Glutamatergic neuron (in vitro differentiated cells): ENCODE measurements at regions not wholly inside any gene's neighbourhood (a gene's known extent, or its start where the extent isn't known, plus 50 kb on each side); places are given as distances from the start of the nearest gene placed in this dataset.

ENCODE experiments used
- DNase-seq: peaks from one replicate; pipeline ENCODE4 v3.0.0; 2022
- H3K27ac Mint-ChIP-seq: one replicate; pipeline ENCODE4 v1.8.0; 2020; ENCODE audit warnings: mild to moderate bottlenecking, mixed read lengths, inconsistent platforms; ENCODE audit not compliant: unreplicated experiment
- H3K27me3 Mint-ChIP-seq: one replicate; pipeline ENCODE4 v1.8.0; 2020; ENCODE audit warnings: mild to moderate bottlenecking, moderate library complexity, mixed read lengths, inconsistent platforms; ENCODE audit not compliant: unreplicated experiment
- H3K36me3 Mint-ChIP-seq: one replicate; pipeline ENCODE4 v1.8.0; 2020; ENCODE audit warnings: mild to moderate bottlenecking, mixed read lengths, inconsistent platforms; ENCODE audit not compliant: unreplicated experiment
- H3K4me1 Mint-ChIP-seq: one replicate; pipeline ENCODE4 v1.8.0; 2020; ENCODE audit warnings: mild to moderate bottlenecking, low read depth, mixed read lengths, inconsistent platforms; ENCODE audit not compliant: unreplicated experiment
- H3K4me3 Mint-ChIP-seq: one replicate; pipeline ENCODE4 v1.8.0; 2020; ENCODE audit warnings: mild to moderate bottlenecking, mixed read lengths, inconsistent platforms; ENCODE audit not compliant: unreplicated experiment
- H3K9me3 Mint-ChIP-seq: one replicate; pipeline ENCODE4 v1.8.0; 2020; ENCODE audit warnings: mild to moderate bottlenecking, moderate library complexity, mixed read lengths, inconsistent platforms; ENCODE audit not compliant: unreplicated experiment
- TF ChIP-seq, protein P1 (sequence below): fragments of 200-600 bp; sonication (generic); IDR thresholded peaks from one replicate; pipeline ENCODE4 v1.5.0; 2021; ENCODE audit not compliant: partially characterized antibody, unreplicated experiment

DNA sequence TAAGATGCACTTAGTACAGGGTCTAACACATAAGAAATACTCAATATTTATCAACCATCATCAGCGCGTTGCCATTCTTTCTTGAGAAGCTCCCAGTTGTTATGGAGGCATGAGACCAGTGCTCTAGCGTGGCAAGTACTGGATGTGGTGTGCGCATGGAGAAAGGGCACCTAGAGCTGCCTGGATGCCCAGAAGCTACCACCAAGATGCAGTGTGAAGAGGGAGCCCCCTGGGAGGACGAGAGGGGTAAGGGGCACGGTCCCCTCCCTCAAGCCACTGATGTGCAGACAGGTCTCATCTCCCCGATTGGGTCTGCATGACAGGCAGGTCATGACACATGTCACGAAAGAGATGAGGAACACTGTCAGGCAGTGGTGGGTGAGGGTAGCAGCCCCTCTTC is 127.7 kb upstream of the CXCL14 start:
- Mint-ChIP-seq H3K4me3 (no peak overlapping the region), H3K27ac (no peak overlapping the region), H3K9me3 (no peaks in the 10 kb centered on the region), H3K4me1 (no peaks in the 10 kb centered on the region), H3K27me3 (peaks cover 2% of the 10 kb centered on the region), H3K36me3 (no peaks in the 10 kb centered on the region)
- DNase-seq, result no peak
- TF ChIP-seq, protein P1, sequence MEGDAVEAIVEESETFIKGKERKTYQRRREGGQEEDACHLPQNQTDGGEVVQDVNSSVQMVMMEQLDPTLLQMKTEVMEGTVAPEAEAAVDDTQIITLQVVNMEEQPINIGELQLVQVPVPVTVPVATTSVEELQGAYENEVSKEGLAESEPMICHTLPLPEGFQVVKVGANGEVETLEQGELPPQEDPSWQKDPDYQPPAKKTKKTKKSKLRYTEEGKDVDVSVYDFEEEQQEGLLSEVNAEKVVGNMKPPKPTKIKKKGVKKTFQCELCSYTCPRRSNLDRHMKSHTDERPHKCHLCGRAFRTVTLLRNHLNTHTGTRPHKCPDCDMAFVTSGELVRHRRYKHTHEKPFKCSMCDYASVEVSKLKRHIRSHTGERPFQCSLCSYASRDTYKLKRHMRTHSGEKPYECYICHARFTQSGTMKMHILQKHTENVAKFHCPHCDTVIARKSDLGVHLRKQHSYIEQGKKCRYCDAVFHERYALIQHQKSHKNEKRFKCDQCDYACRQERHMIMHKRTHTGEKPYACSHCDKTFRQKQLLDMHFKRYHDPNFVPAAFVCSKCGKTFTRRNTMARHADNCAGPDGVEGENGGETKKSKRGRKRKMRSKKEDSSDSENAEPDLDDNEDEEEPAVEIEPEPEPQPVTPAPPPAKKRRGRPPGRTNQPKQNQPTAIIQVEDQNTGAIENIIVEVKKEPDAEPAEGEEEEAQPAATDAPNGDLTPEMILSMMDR, result no peak

DNA sequence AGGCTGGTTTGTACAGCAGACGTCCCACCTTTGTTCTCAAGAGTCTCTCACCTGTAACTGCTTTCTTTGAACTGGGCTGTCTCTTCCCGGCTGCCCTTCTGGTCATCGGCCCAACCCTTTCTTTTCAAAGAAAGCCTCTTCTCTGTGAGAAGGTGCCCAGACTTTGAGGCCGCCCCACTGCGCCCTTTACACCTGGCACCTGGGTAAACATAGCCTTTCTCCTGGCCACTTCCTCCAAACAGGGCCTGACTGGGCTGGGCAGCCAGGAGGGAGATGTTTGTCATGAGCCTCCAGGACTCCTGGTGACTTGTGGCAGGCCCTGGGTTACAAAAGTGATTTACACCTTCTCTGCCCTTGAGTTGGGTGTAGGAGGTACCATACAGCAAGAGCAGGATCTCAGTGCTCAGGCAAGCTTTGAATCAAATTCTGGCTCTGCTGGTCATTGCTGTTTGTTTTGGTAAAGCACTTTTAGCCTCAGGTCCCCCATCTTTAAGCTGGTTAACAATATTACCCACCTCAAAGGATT is 127.2 kb upstream of the CXCL14 start:
- Mint-ChIP-seq H3K9me3 (no peaks in the 10 kb centered on the region), H3K27me3 (peaks cover 2% of the 10 kb centered on the region), H3K36me3 (no peaks in the 10 kb centered on the region), H3K4me1 (no peaks in the 10 kb centered on the region), H3K4me3 (no peak overlapping the region), H3K27ac (no peak overlapping the region)
- no peak for DNase-seq
- TF ChIP-seq, protein P1, result no peak

DNA sequence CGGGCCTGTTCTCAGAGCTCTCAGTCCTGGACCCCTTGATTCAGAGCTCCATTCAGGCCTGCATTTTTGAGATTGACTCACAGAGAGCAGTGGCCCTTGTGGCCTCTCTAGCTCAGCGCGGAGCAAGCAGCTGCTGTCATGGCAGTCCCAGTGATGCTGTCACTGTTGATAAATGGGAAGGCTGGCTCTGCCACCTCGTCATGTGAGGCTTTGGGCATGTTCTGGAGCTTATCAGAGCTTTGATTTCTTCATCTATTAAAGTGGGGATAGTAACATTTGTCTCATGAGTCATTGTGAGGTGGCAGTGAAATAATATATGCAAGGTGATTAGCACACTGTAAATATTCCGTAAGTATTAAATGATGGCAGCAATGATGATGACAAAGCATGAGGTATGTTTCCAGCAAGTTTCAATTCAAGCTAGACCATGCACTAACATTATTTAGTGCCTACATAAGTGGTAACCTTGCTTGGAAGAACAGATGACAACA is 126.4 kb upstream of the CXCL14 start:
- Mint-ChIP-seq H3K4me3 (no peak overlapping the region), H3K9me3 (no peaks in the 10 kb centered on the region), H3K36me3 (no peaks in the 10 kb centered on the region), H3K4me1 (no peaks in the 10 kb centered on the region), H3K27me3 (peaks cover 2% of the 10 kb centered on the region), H3K27ac (no peak overlapping the region)
- no peak for DNase-seq
- TF ChIP-seq, protein P1, result no peak

DNA sequence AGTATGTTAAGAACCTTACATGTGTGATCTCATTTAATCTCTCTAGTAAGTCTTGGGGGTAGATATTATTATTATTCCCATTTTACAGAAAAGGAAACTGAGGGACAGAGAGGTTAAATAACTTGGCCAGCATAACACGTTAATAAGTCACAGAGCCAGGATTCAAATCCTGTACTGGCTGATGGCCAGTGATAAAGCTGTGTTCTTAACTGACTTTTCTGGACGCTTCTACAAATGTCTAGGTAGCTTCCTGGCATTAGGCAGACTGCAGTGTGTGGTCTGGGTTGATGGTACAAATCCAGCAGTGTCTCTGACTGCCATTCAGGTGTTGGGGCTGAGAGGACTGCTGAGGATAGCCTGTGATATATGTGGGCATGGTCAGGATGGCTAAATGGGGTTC is 125.8 kb upstream of the CXCL14 start:
- no peak overlapping the region for H3K27ac Mint-ChIP-seq
- peaks cover 2% of the 10 kb centered on the region for H3K27me3 Mint-ChIP-seq
- no peaks in the 10 kb centered on the region for H3K9me3 Mint-ChIP-seq
- TF ChIP-seq, protein P1, result no peak
- H3K36me3 Mint-ChIP-seq, result no peaks in the 10 kb centered on the region
- H3K4me1 Mint-ChIP-seq, result no peaks in the 10 kb centered on the region
- H3K4me3 Mint-ChIP-seq, result no peak overlapping the region
- no peak for DNase-seq

DNA sequence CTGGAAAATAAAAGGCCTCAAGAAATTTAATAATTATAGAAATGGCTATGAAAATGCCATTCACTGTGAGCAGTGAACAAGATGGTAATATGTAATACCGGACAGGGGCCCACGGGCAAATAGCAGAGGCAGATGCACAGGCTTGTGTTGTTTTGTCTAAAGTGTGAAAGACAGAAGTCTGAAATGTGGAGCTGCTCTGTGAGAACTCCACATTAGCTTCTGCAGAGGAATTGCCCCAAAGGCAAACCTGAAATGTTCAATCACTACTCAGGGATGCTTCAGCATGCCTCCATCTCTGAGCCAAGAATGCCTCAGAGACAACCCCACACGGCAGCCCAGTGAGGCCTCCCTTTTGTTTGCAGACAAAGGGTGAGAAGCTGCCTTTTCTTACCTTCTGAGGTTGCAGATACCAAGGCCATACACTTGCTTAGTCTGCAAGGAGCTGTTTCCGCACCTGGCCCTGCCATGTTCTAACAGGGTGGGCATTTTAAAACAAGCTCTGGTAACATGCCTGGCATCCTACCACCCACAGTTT is 124.3 kb upstream of the CXCL14 start:
- TF ChIP-seq, protein P1, result no peak
- Mint-ChIP-seq H3K4me1 (no peaks in the 10 kb centered on the region), H3K4me3 (no peak overlapping the region), H3K27me3 (peaks cover 2% of the 10 kb centered on the region), H3K36me3 (no peaks in the 10 kb centered on the region), H3K9me3 (no peaks in the 10 kb centered on the region), H3K27ac (no peak overlapping the region)
- DNase-seq, result no peak
